Epithelial cell of esophagus (primary cell): ENCODE measurements at regions not wholly inside any gene's neighbourhood (a gene's known extent, or its start where the extent isn't known, plus 50 kb on each side); places are given as distances from the start of the nearest gene placed in this dataset.
"Not testable (repeated sequence)": the region's sequence is repeated elsewhere in the genome, so short reads cannot be mapped to it uniquely, and the experiment has no call there.

ENCODE experiments used
- DNase-seq: peaks from one replicate; pipeline ENCODE4 v3.0.0; 2010; ENCODE audit warnings: low read depth
- H3K4me3 ChIP-seq: 2 replicates; pipeline ENCODE4 v1.5.1; 2011; ENCODE audit warnings: mild to moderate bottlenecking, low read length, control low read depth
- CTCF ChIP-seq: IDR thresholded peaks from 2 replicates; pipeline ENCODE4 v1.5.1; 2011; ENCODE audit warnings: low read depth, mild to moderate bottlenecking, low read length, control low read depth, inconsistent platforms; ENCODE audit not compliant: insufficient read depth; ENCODE audit errors: missing control alignments

DNA sequence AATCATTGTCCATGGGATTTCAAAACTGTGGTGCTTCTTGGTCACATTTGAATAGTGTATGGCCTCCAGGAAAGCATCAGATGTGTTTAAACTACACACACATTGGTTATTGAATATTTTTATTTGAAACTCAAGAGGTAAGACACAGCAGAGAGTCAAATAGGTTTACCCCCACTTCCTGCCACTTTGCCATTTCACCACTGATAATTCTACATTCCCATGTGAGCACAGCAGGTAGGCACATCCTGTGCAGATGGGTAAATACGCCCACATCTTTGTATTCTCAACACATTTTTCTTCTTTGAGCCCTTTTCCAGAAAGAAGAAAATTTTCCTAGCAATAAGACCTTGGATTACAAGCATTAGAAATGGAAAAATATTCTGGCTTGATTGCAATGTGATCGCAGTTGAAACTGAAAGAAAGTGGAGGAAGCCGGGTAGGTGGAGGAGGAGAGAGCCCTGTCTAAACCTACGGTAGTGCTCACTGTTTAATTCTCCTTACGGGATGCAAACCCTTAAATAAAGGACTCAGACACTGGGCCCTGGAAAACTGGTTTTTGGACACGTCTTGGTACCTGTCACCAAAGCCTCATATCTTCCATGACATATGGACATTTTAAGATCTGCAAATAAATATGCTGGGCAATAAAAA lies 167.7 kb downstream of the COG6 start:
- no peak overlapping the region for H3K4me3 ChIP-seq
- no peak for TF ChIP-seq CTCF
- no peak for DNase-seq

GRCh38 chr13:39825886-39826285 lies 170.4 kb downstream of the COG6 start:
- DNase-seq, result no peak
- H3K4me3 ChIP-seq, result no peak overlapping the region
- TF ChIP-seq CTCF, result no peak

DNA sequence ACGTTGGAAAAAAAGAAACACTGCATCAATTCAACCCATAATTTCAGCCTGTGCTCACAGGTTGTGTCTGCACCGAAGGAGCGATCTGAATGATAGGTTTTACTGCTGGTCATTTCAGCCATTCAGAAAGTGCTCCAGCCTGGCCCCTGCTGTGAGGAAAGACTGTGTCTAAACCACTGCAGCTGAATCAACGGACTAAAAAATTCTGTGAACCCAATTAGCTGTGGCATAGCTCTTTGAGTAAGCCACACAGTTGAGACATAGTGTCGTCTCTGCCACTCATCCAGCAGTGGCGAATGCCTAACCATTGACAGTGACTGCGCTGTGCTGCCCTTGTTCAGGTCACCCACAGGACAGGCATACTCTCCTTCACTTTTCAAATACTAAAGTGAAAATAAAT lies 179.8 kb downstream of the COG6 start:
- no peak for TF ChIP-seq CTCF
- DNase-seq, result no peak
- H3K4me3 ChIP-seq, result no peak overlapping the region

- peak; percentile 89 for DNase-seq
- H3K4me3 ChIP-seq, result no peak overlapping the region
- TF ChIP-seq CTCF, result no peak
Measured at GRCh38 chr13:39836038-39836437, 180.6 kb downstream of the COG6 start.

- not testable (repeated sequence) for H3K4me3 ChIP-seq, DNase-seq
Measured at GRCh38 chr13:39837866-39838265, 182.4 kb downstream of the COG6 start.

DNA sequence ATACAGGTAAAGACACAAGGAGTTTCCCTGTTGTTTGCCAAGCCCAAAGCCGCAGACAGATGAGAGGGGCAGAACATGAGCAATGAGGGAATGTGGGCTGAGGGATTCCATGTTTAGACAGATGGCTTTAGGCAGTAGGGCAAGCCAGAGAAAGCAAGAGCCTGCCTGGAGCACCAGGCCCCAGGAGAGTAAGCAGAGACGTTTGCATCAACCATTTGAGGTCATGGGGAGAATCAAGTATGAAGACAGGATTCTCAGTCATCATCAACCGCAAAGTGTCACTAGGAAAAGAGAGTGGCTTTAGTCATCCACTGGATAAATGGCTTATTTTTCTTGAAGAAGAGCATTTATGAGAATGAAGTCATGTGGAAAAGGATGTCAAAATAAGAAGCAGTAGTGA lies 184.7 kb downstream of the COG6 start:
- no peak overlapping the region for H3K4me3 ChIP-seq
- no peak for TF ChIP-seq CTCF
- DNase-seq, result no peak

GRCh38 chr13:39847336-39847735 lies 191.9 kb downstream of the COG6 start:
- no peak for DNase-seq
- H3K4me3 ChIP-seq, result no peak overlapping the region
- TF ChIP-seq CTCF, result no peak

DNA sequence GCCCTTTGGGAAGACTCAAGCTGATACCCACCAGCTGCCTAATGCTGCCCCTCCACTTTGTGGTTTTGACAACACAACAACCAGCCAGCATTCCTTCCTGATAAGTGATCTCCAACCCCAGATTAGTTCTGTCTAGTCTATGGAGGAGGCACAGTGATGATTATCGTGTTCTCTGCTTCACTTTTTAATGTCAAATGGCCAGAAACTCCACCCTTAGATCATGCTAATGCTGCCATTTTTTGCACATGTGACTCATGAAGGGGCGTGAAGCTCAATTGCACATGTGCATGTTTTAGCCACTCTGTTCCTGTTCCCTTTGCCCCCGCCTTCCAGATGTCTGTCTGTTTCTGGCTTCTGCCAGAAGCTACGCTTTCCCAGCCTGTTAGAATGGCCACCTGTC lies 199.8 kb downstream of the COG6 start:
- no peak overlapping the region for H3K4me3 ChIP-seq
- no peak for DNase-seq

More for the DNA sequence above, 199.8 kb downstream of the COG6 start:
- no peak for TF ChIP-seq CTCF
